ENCODE measurements at regions not wholly inside any gene's neighbourhood (a gene's known extent, or its start where the extent isn't known, plus 50 kb on each side); places are given as distances from the start of the nearest gene placed in this dataset.
"Not testable (repeated sequence)": the region's sequence is repeated elsewhere in the genome, so short reads cannot be mapped to it uniquely, and the experiment has no call there.

DNA sequence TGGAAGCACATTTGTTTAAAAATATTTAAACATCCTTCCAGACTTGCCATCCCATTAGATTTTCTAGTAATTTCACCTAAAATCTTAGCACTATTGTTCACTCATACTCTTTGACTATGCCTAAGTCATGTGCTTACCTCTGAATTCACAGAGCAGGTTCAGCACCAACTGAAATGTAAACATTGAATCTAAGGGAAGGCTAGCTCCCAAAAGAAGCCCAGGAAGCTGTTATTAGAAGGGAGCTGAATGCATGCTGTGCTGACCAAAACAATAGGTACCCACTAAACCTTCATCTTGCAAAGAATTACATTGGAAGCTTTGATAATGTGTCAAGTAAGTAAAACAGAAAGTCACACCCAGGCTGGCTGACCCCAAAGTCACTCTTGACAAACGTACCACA lies 571.3 kb downstream of the GABRG2 start:
- DNase-seq = no peak

DNA sequence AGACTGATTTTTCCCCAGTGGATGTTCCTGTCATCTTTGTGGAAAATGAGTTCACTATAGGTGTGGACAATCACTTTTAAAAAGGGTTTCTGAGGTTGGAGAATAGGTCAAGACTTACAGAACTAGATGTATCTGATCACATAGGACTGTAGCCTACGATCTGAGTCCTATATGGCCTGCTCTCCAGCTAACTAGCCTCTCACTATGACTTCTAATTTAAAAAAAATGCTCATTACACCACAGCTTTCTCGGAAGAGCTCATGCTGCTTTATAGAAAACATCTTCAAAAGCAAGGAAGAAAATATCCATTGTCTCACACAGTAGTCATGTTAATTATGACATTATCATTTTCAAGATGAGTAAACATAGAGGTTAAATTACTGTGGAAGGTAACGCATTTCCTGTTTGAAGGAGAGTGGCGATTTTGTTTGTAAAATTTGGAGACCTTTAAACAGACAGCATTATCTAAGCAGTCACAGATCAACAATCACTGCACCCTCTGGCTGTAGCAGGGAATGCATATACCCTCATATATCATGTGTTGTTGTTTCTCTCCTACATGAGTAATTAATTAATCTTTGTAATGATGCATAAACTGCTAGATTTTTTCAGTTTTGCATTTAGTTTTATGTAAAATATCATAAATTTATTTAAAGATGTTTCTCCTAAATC lies 573.7 kb downstream of the GABRG2 start:
- no peak for DNase-seq

DNA sequence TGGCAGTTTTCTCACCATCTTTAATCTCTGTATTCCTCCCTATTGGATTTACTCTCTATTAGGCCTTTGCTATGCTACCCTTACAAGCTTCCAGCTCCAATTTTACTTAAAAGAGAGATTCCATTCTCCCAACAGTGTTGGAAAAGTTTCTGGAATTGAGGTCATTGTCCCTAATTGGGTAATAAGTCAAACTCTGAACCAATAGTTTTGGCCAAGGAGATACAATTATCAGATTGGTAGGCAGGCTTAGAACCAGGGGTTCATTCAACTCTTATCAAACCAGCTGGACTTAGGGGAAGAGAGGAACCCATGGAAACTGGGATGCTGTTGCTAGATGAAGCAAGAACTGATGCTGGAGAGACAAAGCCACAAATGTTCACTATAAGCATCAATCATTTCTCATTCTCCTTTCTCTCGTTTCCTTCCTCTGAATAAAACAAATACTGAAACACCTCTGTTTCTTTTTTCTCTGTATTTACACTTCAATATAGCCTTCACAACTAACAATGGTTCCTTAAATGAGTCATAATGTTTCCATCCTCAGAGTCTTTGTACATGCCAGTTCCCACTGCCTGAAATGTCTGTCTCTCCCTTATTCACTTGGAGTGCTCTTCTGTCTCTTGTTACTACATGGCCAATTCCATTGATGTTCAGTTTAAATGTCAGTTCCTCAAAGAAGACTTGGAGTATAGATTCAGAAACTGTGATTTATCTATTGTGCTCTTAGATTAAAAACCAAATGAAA lies 587.3 kb downstream of the GABRG2 start:
- DNase-seq = no peak

DNA sequence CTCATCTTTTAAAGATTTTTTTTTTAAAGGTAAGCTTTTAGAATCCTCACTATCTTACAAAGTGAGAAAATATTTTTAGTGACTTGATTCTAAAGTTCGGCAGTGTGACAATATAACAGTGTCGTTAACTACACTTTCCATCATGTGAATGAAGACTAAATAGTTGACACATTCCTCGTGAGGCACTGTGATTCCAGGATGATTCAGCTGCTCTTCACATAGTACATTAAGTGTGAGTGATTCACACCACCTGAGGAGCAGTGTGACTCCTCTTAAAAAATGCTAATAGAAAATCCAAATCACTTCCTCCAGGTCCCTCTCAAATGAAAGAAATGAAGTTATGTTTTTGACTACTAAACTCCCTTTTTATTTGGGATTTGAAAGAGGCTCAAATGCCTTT lies 589.5 kb downstream of the GABRG2 start:
- no peak for DNase-seq

DNA sequence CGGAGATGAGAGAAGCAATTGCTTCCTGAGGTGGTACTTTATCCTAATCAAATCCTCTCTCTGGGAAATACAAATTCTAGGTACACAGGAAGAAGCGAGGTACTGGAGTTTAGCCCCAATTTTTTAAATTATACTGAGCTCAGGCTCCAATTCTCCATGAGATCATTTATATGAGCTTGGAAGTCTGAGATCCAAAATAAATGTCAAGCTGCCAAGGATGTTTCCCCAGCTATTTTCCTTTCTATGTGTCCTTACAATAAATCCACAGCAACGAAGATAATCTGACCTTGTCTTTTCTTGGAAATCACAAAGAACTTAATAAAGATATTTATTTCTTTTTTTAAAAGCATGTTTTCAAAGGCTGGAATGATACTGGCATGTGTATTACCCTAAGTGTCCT lies 597.3 kb downstream of the GABRG2 start:
- no peak for DNase-seq

DNA sequence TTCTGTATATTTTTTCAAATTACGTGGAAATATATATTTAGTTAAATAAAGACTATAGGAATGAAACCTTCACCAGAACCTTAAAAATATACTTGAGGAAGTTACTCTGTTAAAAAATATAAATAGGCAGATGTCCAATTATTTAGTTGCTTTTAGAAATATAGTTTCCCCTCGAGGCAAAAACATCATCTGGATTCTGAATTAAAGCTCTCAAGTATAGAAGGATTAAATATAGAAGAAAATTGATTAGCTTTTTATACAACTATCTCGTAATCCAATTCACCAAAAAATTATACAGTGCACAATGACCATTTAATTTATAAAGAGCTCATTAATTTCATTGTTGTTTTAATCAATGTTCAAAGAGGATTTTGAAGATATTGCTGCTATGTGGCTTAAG lies 601.4 kb downstream of the GABRG2 start:
- no peak for DNase-seq

DNA sequence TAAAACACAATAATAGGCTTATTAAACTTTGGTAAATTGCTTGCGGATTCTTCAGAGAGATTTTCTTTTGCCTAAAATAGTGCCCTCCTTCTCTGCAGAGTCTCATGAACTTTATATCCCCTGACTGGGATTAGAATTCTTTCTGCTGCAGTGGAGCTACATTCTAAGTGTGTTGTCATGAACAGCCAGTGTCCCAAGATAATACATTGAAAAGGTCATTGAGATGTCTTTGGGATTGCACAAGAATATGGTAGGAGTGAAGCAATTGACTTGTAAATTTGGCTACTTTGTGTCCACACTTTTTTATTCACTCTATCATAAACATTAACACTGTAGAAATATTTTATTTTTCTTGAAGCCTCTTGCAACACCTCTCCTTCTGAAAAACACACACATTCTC lies 604.5 kb downstream of the GABRG2 start:
- no peak for DNase-seq

DNA sequence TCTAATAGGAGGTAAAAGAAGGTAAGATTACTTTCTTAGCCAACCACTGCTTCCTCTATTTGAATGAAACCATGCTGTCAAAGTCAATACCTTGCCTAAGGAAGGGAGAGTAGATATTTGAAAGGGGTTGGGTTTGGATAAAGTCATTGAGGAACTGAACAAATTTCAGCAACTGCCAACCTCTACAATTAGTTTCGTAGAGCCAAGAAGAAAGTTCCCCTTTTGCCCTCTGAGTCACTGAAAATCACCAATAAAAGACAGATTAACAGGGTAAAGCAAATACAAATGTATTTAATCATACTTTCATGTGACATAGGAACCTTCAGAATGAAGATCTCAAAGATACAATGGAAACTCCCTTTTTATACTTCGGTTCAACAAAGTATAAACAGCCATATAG lies 615.7 kb downstream of the GABRG2 start:
- no peak for DNase-seq

DNA sequence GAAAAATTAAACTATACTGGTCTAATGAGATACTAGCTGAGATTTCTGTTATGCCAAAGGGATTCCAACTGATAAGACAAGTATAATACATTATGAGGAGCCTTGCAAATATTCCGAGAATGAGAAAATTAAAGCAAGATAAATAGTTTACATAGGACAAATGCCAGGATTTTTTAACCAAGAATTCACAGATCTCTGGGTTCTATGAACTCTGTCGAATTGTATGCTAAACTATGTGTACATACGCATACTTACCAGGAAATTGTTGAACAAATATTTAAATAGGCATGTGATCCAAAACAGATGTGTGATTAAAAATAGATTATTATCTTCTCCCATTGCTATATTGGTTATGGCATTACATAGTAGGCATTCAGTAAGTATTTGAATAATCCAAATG lies 616.6 kb downstream of the GABRG2 start:
- no peak for DNase-seq

DNA sequence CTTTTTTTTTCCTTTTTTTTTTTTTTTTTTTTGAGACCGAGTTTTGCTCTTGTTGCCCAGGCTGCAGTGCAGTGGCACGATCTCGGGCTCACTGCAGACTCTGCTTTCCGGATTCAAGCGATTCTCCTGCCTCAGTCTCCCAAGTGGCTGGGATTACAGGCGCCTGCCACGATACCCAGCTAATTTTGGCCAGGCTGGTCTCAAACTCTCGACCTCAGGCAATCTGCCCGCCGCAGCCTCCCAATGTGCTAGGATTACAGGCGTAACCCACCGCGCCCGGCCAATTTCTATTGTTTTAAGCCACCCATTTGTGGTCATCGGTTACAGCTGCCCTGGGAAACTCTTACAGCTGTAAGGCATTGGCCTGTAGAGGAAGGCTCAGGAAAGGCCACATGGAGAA lies 617.7 kb downstream of the GABRG2 start:
- no peak for DNase-seq

DNA sequence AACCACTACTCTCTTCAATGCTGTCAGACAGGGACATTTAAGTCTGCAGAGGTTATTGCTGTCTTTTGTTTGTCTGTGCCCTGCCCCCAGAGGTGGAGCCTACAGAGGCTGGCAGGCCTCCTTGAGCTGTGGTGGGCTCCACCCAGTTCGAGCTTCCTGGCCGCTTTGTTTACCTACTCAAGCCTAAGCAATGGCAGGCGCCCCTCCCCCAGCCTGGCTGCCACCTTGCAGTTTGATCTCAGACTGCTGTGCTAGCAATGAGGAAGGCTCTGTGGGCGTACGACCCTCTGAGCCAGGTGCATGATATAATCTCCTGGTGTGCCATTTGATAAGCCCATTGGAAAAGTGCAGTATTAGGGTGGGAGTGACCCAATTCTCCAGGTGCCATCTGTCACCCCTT lies 628.7 kb downstream of the GABRG2 start:
- not testable (repeated sequence) for DNase-seq

DNA sequence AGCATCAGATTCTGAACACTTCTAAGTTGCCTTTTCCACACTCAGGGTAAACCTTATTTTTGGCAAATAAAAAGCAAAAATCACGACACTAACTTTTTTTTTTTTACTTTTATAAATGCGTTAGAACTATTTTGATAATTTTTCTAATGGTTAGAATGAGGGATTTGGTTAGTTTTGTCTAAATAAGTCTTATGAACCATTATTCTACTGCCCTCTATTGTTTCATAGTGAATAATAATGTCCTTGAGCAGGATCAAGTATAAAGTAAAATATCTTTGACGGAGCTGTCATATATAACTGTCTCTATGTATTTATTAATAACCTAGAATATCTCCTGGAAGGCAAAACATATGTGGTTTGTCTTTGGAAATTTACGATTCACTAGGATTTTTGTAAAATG lies 631.8 kb downstream of the GABRG2 start:
- no peak for DNase-seq

DNA sequence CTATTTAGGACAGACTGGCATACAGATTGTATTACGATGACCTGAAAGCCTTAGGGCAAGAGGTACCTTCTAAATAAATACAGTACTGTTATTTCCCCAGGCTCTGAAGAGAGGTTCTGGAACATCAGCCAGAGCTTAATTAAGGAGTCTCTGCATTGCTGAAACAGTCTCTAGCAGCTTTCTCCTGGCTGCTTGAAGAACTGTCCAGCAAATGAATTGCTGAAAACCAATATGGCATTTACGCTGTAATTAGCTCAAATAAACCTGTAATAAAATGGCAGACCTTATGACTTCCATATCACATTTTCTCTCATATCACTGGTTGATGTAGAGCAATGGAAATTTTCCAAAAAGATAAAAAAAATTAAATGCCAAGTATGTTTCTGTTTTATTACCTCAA lies 636.3 kb downstream of the GABRG2 start:
- no peak for DNase-seq

DNA sequence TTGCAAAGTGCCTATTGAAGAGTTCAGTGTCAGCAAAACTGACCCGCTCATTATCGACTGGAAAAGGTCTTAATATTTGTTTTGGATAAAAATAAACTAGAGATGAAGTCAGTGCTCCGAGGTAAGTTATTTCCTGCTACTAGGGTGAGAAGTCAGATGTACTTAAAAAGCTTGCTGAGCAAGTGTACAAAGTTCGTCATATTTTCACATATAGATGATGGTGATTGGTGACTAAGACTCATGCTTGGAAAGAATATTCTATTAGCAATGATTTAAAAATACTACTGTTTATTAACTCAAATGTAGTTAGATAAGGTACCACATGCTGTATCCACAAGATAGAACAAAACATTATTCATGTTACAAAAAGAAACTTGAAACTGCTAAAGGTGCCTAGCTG lies 643.7 kb downstream of the GABRG2 start:
- DNase-seq = no peak

DNA sequence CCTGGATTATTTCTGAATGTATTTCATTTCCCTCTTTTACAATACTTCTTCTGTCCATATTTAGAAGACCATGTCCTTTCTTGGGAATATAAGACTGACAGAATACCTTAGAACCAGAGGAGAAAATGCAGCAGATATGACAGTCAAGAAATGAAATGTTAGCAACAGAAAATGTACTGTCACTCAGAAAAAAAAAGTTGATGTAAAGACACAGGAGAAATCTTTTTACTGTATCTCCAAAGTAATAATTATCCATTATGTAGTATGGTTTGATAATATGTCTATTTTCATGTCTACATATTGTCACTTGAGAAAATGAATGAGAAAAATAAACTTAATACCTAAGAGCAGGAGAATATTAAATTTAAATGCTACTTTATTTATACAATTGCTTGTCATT lies 652.1 kb downstream of the GABRG2 start:
- DNase-seq = no peak

DNA sequence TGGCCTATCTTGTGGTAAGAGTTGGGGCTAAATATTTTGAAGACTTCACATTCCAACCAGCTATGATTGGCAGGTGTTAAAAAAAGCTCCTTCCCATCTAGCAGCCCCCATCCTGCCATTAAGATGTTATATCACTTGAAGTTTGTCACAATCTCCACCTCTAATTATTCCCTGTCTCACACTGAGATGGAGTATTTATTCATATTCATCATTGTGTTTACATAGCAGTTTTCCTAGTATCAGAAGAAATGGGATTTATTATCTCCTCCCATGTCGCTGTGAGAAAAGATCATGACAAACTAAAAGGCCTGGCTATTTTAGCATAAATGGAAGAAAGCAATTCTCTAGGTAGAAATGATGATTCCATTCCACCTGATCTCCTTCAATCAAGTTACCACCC lies 653.6 kb downstream of the GABRG2 start:
- DNase-seq = no peak

DNA sequence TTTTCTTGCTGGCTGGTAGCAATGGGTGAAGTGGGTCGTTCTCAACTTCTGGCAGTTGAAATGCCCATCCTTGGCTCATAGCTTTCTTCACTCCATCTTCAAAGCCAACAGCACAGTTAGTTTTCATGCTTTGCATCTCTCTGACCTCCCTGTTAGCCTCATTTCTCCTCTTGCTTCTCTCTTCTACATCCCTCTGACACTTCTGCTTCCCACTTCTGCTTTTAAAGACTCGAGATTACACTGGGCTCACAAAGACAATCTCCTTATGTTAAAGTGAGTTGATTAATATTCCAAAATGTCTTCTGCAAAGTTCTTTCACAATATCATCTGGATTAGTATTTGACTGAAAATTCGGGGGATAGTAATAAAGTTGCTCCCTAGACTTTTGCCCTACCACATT lies 684.8 kb upstream of the CCNG1 start:
- no peak for DNase-seq

DNA sequence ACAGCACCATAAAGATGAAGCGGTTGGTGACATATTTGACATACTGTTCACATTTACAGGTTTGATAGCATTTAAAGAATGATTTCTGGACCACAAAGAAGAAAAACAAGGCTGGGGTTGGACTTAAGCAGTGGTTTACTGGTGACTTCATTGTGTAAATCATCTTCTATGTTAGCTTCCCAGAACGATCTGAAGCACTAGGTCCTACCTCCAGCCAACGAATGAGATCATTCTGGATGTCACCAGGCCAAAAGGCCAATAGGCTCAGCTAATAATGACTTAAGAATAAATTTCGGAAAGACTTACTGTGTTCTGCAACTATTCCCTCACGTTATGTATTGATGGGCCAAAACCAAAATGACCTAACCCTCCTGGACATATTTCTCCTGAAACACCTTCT lies 675.3 kb upstream of the CCNG1 start:
- no peak for DNase-seq

DNA sequence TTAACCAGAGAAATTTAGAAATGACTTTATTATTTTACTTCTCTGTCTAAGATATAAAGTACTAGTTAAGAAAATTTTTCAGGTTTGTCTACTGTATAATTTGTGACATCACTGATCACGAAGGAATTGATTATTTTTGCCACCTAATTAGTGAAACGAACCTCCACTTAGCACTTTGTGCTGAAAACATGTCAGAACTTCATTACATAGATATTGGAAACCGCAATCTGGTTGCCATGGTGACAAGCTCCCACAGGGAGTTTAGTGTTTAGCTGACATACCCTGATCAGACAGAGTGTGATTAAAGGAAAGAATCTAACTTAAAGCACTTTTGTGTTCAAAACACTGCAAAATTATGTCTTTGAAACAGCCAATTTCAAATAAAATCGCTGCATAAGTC lies 668.4 kb upstream of the CCNG1 start:
- no peak for DNase-seq

DNA sequence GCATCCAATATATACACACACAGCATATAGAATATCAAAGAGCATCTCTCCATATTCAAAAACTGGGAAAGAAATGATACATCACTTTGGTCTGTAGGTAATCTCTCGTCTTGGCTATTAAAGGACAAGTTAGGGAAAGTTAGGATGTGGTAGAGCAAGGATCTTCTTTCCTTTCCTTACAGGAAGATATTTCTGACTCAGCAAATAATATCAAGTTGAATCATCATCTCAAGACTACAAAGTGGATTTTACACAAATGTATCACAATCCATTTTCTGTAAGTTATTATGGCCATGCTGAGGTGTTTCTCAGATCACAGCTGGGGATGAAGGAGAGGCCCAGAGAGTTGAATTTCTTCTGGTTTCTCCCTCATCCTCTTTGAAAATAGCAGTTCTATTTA lies 651.7 kb upstream of the CCNG1 start:
- no peak for DNase-seq

DNA sequence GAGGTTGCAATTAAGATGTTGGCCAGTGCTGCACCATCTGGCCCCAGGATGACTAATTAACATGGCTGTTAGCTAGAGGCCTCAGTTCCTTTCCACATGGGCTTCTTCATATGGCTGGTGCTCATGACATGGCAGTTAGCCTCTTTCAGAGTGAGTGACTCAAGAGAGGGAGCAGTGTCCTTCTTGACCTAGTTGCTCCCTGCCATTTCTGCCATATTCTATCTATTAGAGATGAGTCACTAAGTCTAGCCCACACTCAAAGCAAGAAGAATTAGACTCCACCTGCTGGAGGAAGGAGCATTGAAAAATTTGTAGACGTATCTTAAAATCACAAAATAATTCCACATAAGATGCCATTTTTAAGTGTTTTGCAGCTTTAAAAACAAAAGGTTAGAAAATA lies 651.2 kb upstream of the CCNG1 start:
- no peak for DNase-seq

DNA sequence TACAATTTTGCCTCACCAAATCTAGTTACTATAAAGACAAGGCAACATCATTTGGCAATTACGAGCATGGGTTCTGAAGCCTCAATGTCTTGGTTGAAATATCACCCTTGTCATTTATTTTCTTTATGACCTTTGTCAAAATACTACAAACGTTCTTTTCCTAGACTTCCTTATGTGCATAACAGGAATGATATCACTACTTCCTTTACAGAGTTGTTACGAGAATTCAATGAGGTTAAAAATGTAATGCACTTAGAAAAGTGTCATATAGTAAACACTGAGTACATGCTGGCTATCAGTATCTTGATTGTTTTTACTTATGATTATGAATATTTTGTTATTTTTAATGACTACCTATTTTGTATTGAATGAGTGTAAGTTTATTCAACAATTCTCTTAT lies 640.9 kb upstream of the CCNG1 start:
- no peak for DNase-seq

DNA sequence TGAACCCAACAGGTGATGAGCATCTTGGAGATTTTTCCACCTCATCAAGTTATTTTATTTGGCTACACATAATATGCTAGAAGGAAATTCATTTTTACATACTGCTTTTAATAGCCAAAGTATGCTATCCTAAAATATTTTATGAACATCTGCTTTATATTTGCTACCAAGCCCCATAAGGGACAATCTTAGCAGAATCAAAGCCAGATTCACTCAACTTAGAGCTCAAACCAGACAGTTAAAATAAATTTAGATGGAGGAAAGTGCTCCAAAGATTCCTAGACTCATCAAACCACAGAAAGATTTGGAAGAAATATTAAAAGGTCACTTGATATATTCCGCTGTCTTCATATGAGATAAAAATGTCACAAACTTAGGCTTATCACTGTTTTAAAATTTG lies 637.1 kb upstream of the CCNG1 start:
- no peak for DNase-seq

DNA sequence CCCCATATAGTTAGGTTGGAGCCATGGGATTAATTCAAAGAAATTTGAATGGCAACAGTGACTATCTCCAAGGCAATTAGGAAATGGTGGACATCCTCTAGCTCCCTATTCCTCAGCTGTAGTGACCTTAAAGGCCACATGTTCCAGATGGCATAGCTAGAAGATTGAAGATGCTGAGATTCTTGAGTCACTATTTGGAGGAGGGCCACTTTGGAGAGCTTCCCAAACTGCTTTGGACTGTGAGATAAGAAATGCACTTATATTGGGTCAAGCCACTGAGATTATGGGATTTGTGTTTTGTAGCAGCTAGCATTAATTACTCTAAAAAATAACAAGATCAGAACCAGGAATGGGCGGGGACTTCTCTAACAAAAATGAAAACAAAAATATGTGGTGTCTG lies 636.2 kb upstream of the CCNG1 start:
- no peak for DNase-seq

DNA sequence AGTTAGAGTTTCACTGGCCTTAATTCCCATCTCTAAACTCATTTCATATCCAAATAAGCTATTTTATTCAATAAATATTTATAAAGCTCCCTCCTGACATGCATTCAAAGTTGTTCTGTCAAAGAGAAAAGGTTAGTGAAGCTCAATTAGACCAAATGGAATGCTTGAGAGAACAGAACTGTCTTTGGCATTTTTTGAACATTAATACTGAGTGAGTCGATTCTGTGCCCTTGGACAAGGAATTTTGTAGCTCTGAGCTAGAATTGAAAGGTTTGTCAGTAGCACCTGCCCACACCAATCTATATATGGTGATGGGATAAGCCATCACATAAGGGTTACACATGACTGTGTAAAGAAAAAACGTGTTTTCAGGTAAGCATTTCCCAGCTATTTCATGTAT lies 631.2 kb upstream of the CCNG1 start:
- DNase-seq = no peak

Measured in activated naive CD4-positive, alpha-beta T cell treated with anti-CD3 and anti-CD28 coated beads, Interleukin-2, amount 50 U/mL, for 16 hours (primary cell).